ENCODE measurements at regions not wholly inside any gene's neighbourhood (a gene's known extent, or its start where the extent isn't known, plus 50 kb on each side); places are given as distances from the start of the nearest gene placed in this dataset.

GRCh38 chr13:111420113-111420876, 99.9 kb downstream of the TEX29 start:
- Histone ChIP-seq H3K27me3 (ENCODE audit: insufficient read depth, low read length) (no peaks in the 10 kb centered on the region), H2BK120ac (ENCODE audit: low read depth, low read length, poor library complexity, severe bottlenecking) (no peak overlapping the region), H3K23me2 (ENCODE audit: insufficient read length, low read depth, low read length, poor library complexity, severe bottlenecking) (no peaks in the 10 kb centered on the region), H3K9me3 (ENCODE audit: control insufficient read depth, low read depth, low read length) (no peaks in the 10 kb centered on the region), H4K5ac (ENCODE audit: insufficient read length, low read depth, low read length) (no peak overlapping the region), H2BK20ac (ENCODE audit: low read depth, low read length, poor library complexity, severe bottlenecking) (no peak overlapping the region), H3T11ph (ENCODE audit: low read length) (no peak overlapping the region), H3K18ac (ENCODE audit: insufficient read length, low read depth, low read length) (no peak overlapping the region), H3K4me1 (ENCODE audit: insufficient read depth, low read length) (no peaks in the 10 kb centered on the region), H3K9ac (ENCODE audit: extremely low read depth, insufficient read length, low read length) (no peak overlapping the region), H2BK15ac (ENCODE audit: low read depth, low read length) (no peak overlapping the region), H4K8ac (replicated peaks; ENCODE audit: insufficient read length, low read depth, low read length) (no peak overlapping the region), H3K4me2 (ENCODE audit: insufficient read depth, insufficient read length, low read length) (no peak overlapping the region), H2BK5ac (ENCODE audit: insufficient read length, low read length) (no peak overlapping the region), H3K14ac (ENCODE audit: insufficient read depth, low read length) (no peak overlapping the region; the same call in 1 of the 2 replicates), H2BK12ac (ENCODE audit: insufficient read length, low read depth, low read length) (no peak overlapping the region), H3K56ac (ENCODE audit: insufficient read length, low read depth, low read length) (no peak overlapping the region), H3K27ac (ENCODE audit: insufficient read length, low read depth, low read length) (no peak overlapping the region), H2AK5ac (ENCODE audit: insufficient read length, low read length) (no peak overlapping the region), H3K4ac (ENCODE audit: low read depth, low read length) (no peak overlapping the region), H4K20me1 (ENCODE audit: control insufficient read depth, insufficient read depth, insufficient read length) (no peaks in the 10 kb centered on the region), H4K91ac (ENCODE audit: insufficient read length, low read depth, low read length) (no peak overlapping the region), H3K79me1 (ENCODE audit: insufficient read depth, low read depth, low read length, poor library complexity, severe bottlenecking) (no peaks in the 10 kb centered on the region), H2AFZ (ENCODE audit: low read length) (no peak overlapping the region), H3K23ac (ENCODE audit: insufficient read length, low read depth, low read length) (no peak overlapping the region), H3K79me2 (ENCODE audit: insufficient read depth, low read length) (no peaks in the 10 kb centered on the region)
- Mint-ChIP-seq H3K36me3 (ENCODE audit: insufficient read depth in 1 of 3, low read depth in 3 of 3) (no peaks in the 10 kb centered on the region), H3K4me3 (no peak overlapping the region), H3K4me1 (peaks cover 0 to 4% of the 10 kb centered on the region in 2 experiments; a peak in 1 of 4 replicates), H3K27me3 (ENCODE audit: low read depth) (peaks cover 6% of the 10 kb centered on the region), H3K27ac (no peak overlapping the region), H3K9me3 (no peaks in the 10 kb centered on the region)
- no peak for DNase-seq
- WGBS (ENCODE audit: extremely low coverage, insufficient read length, low lambda C conversion rate) = no CpG with 5 or more reads among the region's 20 CpGs
- TF ChIP-seq CTCF (conservative IDR thresholded peaks at IDR 0.05) = no peak
